ENCODE measurements at regions not wholly inside any gene's neighbourhood (a gene's known extent, or its start where the extent isn't known, plus 50 kb on each side); places are given as distances from the start of the nearest gene placed in this dataset.
A peak's percentile ranks its signal among the peaks of the same experiment; 100 is the strongest.
"Not testable (repeated sequence)": the region's sequence is repeated elsewhere in the genome, so short reads cannot be mapped to it uniquely, and the experiment has no call there.

DNA sequence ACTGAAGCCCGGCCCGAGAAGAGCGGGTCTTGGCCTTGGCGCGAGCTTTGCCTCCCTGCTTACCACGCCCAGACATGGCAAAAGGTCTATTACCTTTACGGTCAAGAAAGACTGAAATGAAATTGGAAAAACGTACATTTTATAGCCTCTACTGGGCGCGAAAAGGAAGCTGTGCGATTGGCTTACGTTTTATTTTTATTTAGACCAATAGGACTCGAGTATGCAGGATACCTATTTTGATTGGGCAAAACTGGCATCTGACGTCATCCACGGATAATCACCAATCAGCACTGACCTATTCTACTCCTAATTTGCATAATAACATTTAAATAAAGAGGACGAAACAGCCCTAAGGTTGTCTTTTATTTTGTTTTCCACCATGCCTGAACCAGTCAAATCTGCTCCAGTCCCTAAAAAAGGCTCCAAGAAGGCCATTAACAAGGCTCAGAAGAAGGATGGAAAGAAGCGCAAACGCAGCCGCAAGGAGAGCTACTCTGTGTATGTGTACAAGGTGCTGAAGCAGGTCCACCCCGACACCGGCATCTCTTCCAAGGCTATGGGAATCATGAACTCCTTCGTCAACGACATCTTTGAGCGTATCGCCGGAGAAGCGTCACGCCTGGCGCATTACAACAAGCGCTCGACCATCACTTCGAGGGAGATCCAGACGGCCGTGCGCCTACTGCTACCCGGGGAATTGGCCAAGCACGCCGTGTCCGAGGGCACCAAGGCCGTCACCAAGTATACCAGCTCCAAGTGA is 97.4 kb downstream of the OR2B2 start:
- 0 to 2% (median 1%) methylated on average over 21 to 40 of the region's 40 CpGs for whole genome bisulfite sequencing, 4 donors
- peak; percentile 88 to 91 for TF ChIP-seq POLR2A (IDR thresholded peaks at IDR 0.05)
- TF ChIP-seq CTCF (IDR thresholded peaks at IDR 0.05), result no peak
- Histone ChIP-seq H3K4me3 (peak overlapping the region in 2 of 4 donors; percentile 6 to 46), H3K4me1 (replicated peaks in 1 of 2) (peaks cover 0 to 18% of the 10 kb centered on the region in 2 donors), H3K36me3 (replicated peaks in 1 of 2) (no peaks in the 10 kb centered on the region), H3K27me3 (no peaks in the 10 kb centered on the region), H3K9me3 (replicated peaks in 1 of 3) (no peaks in the 10 kb centered on the region), H3K27ac (peak overlapping the region in 2 of 5 donors; percentile 63 to 74)
- intact Hi-C loops (cut with DNase I), result no loop called here
- peak; percentile 80 to 97 (median 87) for DNase-seq

- H3K36me3 ChIP-seq (replicated peaks in 1 of 2); H3K27me3 ChIP-seq; DNase-seq; H3K9me3 ChIP-seq (replicated peaks in 1 of 3); intact Hi-C loops (cut with DNase I): not testable (repeated sequence)
- Histone ChIP-seq H3K4me1 (replicated peaks in 1 of 2) (peaks cover 0 to 22% of the 10 kb centered on the region in 2 donors), H3K27ac (peak overlapping the region in 1 of 5 donors; percentile 37), H3K4me3 (peak overlapping the region in 1 of 4 donors; percentile 46)
- 4 to 8% (median 6%) methylated on average over 2 to 10 of the region's 24 CpGs for WGBS, 4 donors
Observed at GRCh38 chr6:27814415-27814664, 97.9 kb downstream of the OR2B2 start.

DNA sequence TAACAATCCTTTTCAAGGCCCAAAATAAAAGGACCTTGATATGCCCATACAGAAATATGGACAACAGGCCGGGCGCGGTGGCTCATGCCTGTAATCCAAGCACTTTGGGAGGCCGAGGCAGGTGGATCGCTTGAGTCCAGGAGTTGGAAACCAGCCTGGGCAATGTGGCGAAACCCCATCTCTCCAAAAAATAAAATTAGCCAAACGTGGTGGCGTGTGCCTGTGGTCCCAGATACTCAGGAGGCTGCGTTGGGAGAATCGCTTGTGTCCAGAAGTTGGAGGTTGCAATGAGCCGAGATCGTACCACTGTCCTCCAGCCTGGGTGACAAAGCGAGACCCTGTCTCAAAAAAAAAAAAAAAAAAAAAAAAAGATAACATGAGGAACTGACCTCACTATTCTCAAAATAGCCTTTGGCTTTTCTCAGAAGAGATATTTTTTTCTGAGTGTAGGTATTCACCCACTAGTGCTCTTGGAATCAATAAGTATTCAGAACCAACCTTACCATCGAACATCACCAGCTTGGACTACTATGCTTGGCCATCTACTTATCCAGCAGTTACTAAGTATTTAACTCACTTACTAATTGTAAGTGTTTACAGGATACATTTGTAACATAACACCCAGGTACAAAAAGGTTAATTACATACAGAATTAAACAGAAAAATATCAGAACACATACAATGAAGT is 99.2 kb downstream of the OR2B2 start:
- no peak overlapping the region for H3K27ac ChIP-seq
- no peaks in the 10 kb centered on the region for H3K27me3 ChIP-seq
- H3K4me1 ChIP-seq (replicated peaks in 1 of 2), result peaks cover 0 to 28% of the 10 kb centered on the region in 2 donors
- no peak for DNase-seq
- intact Hi-C loops (cut with DNase I), result no loop called here
- H3K36me3 ChIP-seq (replicated peaks in 1 of 2), result no peaks in the 10 kb centered on the region
- no peaks in the 10 kb centered on the region for H3K9me3 ChIP-seq (replicated peaks in 1 of 3)
- WGBS, 4 donors, result 86 to 92% (median 89%) methylated on average over 14 of the region's 14 CpGs
- H3K4me3 ChIP-seq, result no peak overlapping the region
- TF ChIP-seq POLR2A (IDR thresholded peaks at IDR 0.05) (no peak), CTCF (IDR thresholded peaks at IDR 0.05) (no peak)

GRCh38 chr6:27812078-27812804 is 100.0 kb downstream of the OR2B2 start:
- H3K27me3 ChIP-seq, result no peaks in the 10 kb centered on the region
- intact Hi-C loops (cut with DNase I), result no loop called here
- WGBS, 4 donors, result 77 to 83% (median 80%) methylated on average over 6 of the region's 6 CpGs
- no peaks in the 10 kb centered on the region for H3K9me3 ChIP-seq (replicated peaks in 1 of 3)
- H3K4me3 ChIP-seq, result no peak overlapping the region
- H3K27ac ChIP-seq, result no peak overlapping the region
- no peaks in the 10 kb centered on the region for H3K36me3 ChIP-seq (replicated peaks in 1 of 2)
- DNase-seq, result no peak
- H3K4me1 ChIP-seq (replicated peaks in 1 of 2), result peaks cover 3 to 28% of the 10 kb centered on the region in 2 donors
- TF ChIP-seq POLR2A (IDR thresholded peaks at IDR 0.05), result no peak
- no peak for TF ChIP-seq CTCF (IDR thresholded peaks at IDR 0.05)

Data from adrenal gland (tissue), 9 donors.